ENCODE measurements at regions not wholly inside any gene's neighbourhood (a gene's known extent, or its start where the extent isn't known, plus 50 kb on each side); places are given as distances from the start of the nearest gene placed in this dataset.
"Not testable (repeated sequence)": the region's sequence is repeated elsewhere in the genome, so short reads cannot be mapped to it uniquely, and the experiment has no call there.

DNA sequence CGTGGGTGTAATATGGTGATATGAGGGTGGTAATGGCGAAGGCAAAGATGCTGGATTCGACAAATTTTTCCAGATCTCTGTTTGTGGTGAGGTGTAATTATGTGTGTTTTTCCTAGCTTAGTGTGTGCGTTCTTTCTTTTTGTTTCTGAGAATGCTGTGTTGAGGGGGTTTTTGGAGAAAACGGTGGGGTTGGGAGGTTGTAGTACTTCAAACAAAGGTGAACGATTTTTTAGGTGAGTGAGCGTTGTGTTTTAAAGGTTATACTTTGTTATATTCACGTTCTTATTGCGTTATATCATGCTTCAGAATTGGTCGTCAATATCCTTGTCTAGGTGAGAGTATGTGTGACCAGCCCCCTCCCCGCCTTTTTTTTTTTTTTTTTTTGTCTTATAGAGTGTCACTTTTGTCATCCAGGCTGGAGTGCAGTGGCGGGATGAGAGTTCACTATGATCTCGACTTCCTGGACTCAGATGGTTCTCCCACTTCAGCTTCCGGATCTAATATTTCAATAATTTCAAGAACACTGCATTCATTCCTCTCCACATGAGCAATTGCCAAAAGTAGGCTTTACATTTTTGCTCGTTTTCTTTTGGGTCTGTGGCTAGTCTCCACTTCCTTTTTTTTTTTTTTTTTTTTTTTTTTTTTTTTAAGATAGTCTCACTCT, 82.2 kb upstream of the RNU2-1 start:
- no peak for DNase-seq (ENCODE audit: low read depth in 2 of 2)

DNA sequence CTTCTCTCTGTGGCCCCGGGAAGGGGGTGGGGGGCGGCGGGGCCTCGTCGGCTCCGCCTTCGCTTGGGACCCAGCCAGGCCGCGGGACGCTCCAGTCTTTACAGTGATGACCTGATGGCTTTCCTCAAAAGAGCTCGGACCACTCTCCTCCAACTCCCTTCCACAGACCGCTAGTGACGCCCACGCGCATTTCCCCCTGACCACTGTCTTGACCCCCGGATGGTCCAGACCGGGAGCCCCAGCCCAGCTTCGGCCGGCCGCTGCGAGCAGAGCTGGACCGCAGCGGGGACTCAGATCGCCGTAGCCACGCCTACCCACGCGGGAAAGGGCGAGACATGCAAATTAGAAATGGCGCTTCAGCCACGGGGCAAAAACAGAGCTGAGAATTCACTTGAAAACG, 81.6 kb upstream of the RNU2-1 start:
- DNase-seq (ENCODE audit: low read depth in 2 of 2) = no peak

DNA sequence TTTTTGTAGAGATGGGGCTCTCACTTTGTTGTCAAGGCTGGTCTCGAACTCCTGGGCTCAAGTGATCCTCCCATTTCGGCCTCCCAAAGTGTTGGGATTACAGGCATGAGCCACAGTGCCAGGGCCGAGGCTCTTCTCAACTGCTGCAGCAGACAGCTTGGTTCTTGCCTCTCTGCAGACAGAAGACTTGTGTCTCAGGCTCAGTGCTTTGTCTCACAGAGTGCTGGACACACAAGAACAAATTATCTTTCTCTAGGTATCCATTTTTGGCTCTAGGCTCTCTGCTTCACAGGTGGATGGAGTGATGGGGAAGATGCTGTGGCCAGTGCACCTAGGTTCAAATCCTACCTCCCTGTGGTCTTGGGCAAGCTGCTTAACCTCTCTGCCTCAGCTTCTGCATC, 80.8 kb upstream of the RNU2-1 start:
- DNase-seq (ENCODE audit: low read depth in 2 of 2) = no peak

DNA sequence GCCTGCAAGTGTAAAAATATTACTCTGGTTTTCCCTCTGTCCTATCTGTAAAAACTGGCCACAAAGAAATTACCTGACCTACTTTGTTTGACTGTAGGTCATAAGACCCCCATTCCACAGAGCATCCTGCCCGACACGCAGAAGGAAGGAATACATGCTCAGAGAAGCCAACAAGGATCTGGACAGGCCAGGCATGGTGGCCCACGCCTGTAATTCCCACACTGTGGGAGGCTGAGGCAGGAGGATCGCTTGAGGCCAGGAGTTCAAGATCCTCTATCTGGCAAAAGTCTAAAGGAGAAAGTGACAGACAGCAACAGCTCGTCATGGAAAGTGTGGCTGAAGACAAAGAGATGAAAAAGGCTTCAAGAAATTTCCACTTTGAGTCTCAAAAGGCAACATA, 78.2 kb upstream of the RNU2-1 start:
- no peak for DNase-seq (ENCODE audit: low read depth in 2 of 2)

DNA sequence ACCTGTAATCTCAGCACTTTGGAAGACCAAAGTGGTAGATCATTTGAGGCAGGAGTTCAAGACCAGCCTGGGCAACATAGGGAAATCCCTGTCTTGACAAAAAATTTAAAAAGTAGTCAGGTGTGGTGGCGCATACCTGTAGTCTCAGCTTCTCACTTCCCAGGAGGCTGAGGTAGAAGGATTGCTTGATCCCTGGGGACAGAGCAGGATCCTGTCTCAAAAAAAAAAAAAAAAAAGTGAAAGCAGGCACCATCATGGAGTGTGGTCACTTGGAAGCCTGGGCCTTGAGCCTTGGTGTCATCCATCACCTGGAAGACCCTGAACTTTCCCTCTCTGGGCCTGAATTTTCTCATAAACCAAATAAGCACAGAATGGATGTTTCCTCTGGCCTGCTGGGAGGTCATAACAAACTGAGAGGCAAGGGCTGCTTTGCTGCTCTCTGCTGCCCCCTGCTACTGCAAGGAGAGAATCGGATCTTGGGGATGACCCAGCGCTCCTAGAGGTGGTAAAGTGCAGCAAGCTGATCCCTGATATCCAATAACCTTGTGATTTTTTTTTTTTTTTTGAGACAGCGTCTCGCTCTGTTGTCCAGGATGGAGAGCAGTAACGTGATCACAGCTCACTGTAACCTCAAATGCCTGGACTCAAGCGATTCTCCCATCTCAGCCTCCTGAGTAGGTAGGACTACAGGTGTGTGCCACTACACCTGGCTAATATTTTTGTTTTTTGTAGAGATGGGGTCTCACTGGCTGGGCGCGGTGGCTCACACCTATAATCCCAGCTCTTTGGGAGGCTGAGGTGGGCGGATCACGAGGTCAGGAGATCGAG, 75.9 kb upstream of the RNU2-1 start:
- DNase-seq (ENCODE audit: low read depth in 2 of 2) = no peak

DNA sequence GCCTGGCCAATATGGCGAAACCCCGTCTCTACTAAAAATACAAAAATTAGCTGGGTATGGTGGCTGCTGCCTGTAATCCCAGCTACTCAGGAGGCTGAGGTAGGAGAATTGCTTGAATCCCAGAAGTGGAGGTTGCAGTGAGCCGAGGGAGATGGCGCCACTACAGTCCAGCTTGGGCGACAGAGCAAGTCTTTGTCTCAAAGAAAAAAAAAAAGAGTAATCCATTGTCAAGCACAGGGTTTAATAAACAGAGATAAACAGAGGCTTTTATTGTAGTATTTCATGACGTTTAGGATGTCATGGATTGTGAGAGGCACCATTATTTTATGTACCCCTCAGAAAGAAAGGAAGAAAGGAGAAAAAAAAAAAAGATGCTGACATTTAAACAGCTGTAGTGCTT, 75.2 kb upstream of the RNU2-1 start:
- no peak for DNase-seq (ENCODE audit: low read depth in 2 of 2)

DNA sequence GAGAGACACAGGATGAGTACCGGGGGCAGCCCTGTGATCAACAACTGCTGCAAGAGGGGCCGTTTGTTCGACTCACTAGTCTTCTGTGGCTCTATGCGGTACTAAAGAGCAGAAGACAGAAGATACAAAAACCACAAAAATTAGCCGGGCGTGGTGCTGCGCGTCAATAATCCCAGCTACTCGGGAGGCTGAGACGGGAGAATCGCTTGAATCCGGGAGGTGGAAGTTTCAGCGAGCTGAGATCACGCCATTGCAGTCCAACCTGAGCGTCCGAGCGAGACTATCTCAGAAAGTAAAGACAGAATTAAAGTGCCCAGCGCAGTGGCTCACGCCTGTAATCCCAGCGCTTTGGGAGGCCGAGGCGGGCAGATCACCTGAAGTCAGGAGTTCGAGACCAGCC, 71.0 kb upstream of the RNU2-1 start:
- not testable (repeated sequence) for DNase-seq (ENCODE audit: low read depth in 2 of 2)

DNA sequence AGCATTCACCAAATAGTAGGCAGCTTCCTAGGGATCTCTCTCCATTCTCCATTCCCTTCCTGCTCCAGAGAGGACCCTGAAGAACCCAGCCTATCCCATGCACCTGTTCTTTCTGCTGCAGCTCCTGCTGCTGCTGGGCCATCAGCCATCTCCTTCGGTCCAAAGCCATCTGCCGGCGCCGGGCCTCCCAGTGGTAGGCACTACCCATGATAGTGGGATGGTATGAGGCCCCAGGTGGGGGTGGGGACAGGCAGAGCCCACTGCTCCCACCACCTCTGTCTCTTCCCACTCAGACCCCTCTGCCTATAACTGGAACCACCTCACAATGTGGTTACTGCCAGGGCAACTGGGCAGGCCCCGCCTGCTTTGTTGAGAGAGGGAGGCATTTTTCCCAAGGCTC, 69.3 kb upstream of the RNU2-1 start:
- not testable (repeated sequence) for DNase-seq (ENCODE audit: low read depth in 2 of 2)

DNA sequence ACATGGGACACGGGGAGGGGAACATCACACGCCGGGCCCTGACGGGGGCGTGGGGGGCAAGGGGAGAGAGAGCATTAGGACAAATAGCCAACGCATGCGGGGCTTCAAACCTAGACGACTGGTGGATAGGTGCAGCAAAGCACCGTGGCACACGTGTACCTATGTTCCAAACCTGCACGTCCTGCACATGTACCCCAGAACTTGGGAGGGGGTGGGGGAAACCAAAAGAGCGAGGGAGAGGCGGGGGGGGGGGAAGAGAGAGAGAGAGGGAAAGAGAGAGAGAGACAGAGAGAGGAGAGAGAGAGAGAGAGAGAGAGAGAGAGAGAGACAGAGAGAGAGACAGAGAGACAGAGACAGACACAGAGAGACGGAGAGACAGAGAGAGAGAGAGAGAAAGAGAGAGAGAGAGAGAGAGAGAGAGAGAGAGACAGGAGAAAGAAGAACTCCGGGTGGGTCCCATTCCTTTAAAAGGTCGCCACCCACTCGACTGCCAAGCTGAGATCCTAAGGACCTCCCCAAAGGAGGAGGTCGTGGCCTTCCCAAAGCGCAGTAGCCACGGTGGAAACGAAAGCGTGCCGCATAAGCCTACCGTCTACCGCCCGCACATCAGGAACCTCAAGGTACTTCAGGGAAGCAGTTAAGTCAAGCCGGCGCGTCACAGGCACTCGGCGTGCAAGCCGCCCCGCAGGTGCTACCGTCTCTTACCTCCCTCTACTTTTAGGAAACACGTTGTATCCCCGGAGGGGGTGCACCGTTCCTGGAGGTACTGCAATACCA, 65.7 kb upstream of the RNU2-1 start:
- not testable (repeated sequence) for DNase-seq (ENCODE audit: low read depth in 2 of 2)

DNA sequence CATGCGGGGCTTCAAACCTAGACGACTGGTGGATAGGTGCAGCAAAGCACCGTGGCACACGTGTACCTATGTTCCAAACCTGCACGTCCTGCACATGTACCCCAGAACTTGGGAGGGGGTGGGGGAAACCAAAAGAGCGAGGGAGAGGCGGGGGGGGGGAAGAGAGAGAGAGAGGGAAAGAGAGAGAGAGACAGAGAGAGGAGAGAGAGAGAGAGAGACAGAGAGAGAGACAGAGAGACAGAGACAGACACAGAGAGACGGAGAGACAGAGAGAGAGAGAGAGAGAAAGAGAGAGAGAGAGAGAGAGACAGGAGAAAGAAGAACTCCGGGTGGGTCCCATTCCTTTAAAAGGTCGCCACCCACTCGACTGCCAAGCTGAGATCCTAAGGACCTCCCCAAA, 55.9 kb upstream of the RNU2-1 start:
- not testable (repeated sequence) for DNase-seq (ENCODE audit: low read depth in 2 of 2)

DNA sequence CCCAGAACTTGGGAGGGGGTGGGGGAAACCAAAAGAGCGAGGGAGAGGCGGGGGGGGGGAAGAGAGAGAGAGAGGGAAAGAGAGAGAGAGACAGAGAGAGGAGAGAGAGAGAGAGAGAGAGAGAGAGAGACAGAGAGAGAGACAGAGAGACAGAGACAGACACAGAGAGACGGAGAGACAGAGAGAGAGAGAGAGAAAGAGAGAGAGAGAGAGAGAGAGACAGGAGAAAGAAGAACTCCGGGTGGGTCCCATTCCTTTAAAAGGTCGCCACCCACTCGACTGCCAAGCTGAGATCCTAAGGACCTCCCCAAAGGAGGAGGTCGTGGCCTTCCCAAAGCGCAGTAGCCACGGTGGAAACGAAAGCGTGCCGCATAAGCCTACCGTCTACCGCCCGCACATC, 49.8 kb upstream of the RNU2-1 start:
- not testable (repeated sequence) for DNase-seq (ENCODE audit: low read depth in 2 of 2)

Data from stimulated activated CD8-positive, alpha-beta memory T cell treated with anti-CD3 and anti-CD28 coated beads, Interleukin-15, amount 100 ng/mL, for 4 hours (primary cell).